SU-DHL-6 (cell line): ENCODE measurements at regions not wholly inside any gene's neighbourhood (a gene's known extent, or its start where the extent isn't known, plus 50 kb on each side); places are given as distances from the start of the nearest gene placed in this dataset.

ENCODE experiments used
- H2AFZ ChIP-seq: fragments of 200-600 bp; sonication (generic); 2 replicates; pipeline ENCODE4 v1.6.1; 2014; ENCODE audit warnings: low read depth, mild to moderate bottlenecking, moderate library complexity, mixed read lengths, antibody characterized with exemption, low read length; ENCODE audit not compliant: severe bottlenecking
- H3F3A ChIP-seq: fragments of 200-600 bp; shearing (Covaris generic); 2 replicates; pipeline ENCODE4 v1.6.0; 2016; ENCODE audit warnings: antibody characterized with exemption, mild to moderate bottlenecking; ENCODE audit not compliant: insufficient read depth
- H3K27ac ChIP-seq: fragments of 200-600 bp; sonication (generic); 2 replicates; pipeline ENCODE4 v1.5.1; 2016; ENCODE audit warnings: low read depth, mild to moderate bottlenecking, low read length, moderate library complexity, mixed read lengths
- H3K27me3 ChIP-seq: fragments of 200-600 bp; sonication (generic), shearing (Covaris generic); 2 replicates; pipeline ENCODE4 v1.6.0; 2014; ENCODE audit warnings: mild to moderate bottlenecking, low read length
- H3K36me3 ChIP-seq: fragments of 200-600 bp; sonication (generic); 2 replicates; pipeline ENCODE4 v1.6.1; 2014; ENCODE audit warnings: mild to moderate bottlenecking, low read length, mixed read lengths
- H3K4me2 ChIP-seq: fragments of 300-600, 200-600 bp; shearing (Covaris generic), sonication (generic); 2 replicates; pipeline ENCODE4 v1.6.0; 2014; ENCODE audit warnings: low read length, low read depth, mild to moderate bottlenecking; ENCODE audit not compliant: poor library complexity, severe bottlenecking
- H3K4me3 ChIP-seq: fragments of 200-600 bp; sonication (generic); 2 replicates; pipeline ENCODE4 v1.5.1; 2014; ENCODE audit warnings: antibody characterized with exemption, low read length, mild to moderate bottlenecking, mixed read lengths; ENCODE audit not compliant: insufficient read depth, poor library complexity, severe bottlenecking
- H3K79me2 ChIP-seq: fragments of 200-600 bp; sonication (generic); 2 replicates; pipeline ENCODE4 v1.6.1; 2014; ENCODE audit warnings: mild to moderate bottlenecking, low read length, moderate library complexity; ENCODE audit not compliant: insufficient read depth
- H3K9ac ChIP-seq: fragments of 200-600 bp; sonication (generic); 2 replicates; pipeline ENCODE4 v1.7.0; 2014; ENCODE audit warnings: mild to moderate bottlenecking, low read length
- H3K9me2 ChIP-seq: fragments of 200-600 bp; sonication (generic); replicated peaks from 2 replicates; pipeline ENCODE4 v1.6.1; 2014; ENCODE audit warnings: low read length; ENCODE audit not compliant: insufficient read depth
- H3K9me3 ChIP-seq: fragments of 200-600 bp; sonication (generic); 2 replicates; pipeline ENCODE4 v1.6.1; 2014; ENCODE audit warnings: low read length, mixed read lengths; ENCODE audit not compliant: insufficient read depth
- H4K20me1 ChIP-seq: fragments of 200-600 bp; sonication (generic); 2 replicates; pipeline ENCODE4 v1.6.1; 2014; ENCODE audit warnings: low read depth, mild to moderate bottlenecking, antibody characterized with exemption, low read length, moderate library complexity, mixed read lengths
- EZH2phosphoT487 ChIP-seq: fragments of 200-600 bp; sonication (generic), shearing (Covaris generic); conservative IDR thresholded peaks from 2 replicates; pipeline ENCODE4 v1.6.1; 2018; ENCODE audit warnings: mild to moderate bottlenecking, antibody characterized with exemption, low read length, moderate library complexity, mixed read lengths
- TF ChIP-seq, protein P1 (sequence below): fragments of 200-600 bp; sonication (generic); IDR thresholded peaks from one replicate; pipeline ENCODE4 v1.5.1; 2017; ENCODE audit warnings: antibody characterized with exemption, mild to moderate bottlenecking, low read length, moderate library complexity; ENCODE audit not compliant: insufficient read depth, poor library complexity, severe bottlenecking

DNA sequence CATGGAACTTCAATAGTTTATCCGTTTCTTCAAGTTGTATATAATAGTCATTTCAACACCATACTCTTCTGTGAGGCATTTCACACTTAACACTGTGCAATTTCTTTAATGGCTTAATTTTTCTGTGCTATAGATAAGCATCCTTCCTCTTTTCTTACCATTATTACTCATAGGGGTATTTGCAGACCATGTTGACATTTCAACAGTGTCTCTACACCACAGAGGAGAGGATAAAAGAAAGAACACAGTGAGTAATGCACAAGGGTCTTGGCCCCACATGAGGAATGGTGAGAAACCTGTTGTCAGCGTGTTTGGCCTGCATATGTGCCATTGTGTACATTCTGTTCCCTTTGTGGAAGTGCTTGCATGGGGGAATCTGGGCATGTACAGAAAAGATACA, 421.5 kb upstream of the MDGA2 start:
- H3K9ac ChIP-seq, result no peak overlapping the region
- no peaks in the 10 kb centered on the region for H3K36me3 ChIP-seq
- no peaks in the 10 kb centered on the region for H4K20me1 ChIP-seq
- H3K9me2 ChIP-seq, result no peaks in the 10 kb centered on the region
- no peak overlapping the region for H3K4me2 ChIP-seq
- TF ChIP-seq, protein P1, sequence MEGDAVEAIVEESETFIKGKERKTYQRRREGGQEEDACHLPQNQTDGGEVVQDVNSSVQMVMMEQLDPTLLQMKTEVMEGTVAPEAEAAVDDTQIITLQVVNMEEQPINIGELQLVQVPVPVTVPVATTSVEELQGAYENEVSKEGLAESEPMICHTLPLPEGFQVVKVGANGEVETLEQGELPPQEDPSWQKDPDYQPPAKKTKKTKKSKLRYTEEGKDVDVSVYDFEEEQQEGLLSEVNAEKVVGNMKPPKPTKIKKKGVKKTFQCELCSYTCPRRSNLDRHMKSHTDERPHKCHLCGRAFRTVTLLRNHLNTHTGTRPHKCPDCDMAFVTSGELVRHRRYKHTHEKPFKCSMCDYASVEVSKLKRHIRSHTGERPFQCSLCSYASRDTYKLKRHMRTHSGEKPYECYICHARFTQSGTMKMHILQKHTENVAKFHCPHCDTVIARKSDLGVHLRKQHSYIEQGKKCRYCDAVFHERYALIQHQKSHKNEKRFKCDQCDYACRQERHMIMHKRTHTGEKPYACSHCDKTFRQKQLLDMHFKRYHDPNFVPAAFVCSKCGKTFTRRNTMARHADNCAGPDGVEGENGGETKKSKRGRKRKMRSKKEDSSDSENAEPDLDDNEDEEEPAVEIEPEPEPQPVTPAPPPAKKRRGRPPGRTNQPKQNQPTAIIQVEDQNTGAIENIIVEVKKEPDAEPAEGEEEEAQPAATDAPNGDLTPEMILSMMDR, result no peak
- TF ChIP-seq EZH2phosphoT487, result no peak
- H3K4me3 ChIP-seq, result no peak overlapping the region
- H3K27me3 ChIP-seq, result no peaks in the 10 kb centered on the region
- H3K9me3 ChIP-seq, result no peaks in the 10 kb centered on the region; the same call in 1 of the 2 replicates
- no peaks in the 10 kb centered on the region for H3K79me2 ChIP-seq
- H3F3A ChIP-seq, result no peaks in the 10 kb centered on the region
- peak overlapping the region; percentile 64 for H2AFZ ChIP-seq
- no peak overlapping the region for H3K27ac ChIP-seq

DNA sequence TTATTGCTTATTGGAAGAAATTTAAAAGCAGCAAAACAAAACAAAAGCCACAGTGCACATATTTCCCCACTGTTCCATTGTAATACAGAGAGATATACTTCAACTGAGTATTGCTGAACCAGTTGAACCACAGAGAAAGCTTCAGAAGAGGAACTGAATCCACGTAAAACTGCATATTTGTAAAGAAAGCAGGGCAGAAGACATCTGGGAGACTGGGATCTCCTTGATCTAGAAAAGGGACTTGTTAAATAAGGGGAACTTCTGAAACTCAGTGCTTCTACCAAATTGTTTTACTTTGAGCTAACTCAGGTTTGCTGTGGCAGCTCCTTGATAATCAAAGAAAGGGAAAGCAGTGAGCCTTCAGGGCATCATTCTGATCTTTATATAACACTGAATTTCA, 411.1 kb upstream of the MDGA2 start:
- Histone ChIP-seq H3K79me2 (no peaks in the 10 kb centered on the region), H4K20me1 (no peaks in the 10 kb centered on the region), H3K4me2 (no peak overlapping the region), H3K4me3 (no peak overlapping the region), H3K27me3 (no peaks in the 10 kb centered on the region), H3K9me2 (no peaks in the 10 kb centered on the region), H2AFZ (peak overlapping the region; percentile 10), H3K9me3 (no peaks in the 10 kb centered on the region), H3K9ac (no peak overlapping the region), H3K36me3 (no peaks in the 10 kb centered on the region), H3K27ac (no peak overlapping the region), H3F3A (no peaks in the 10 kb centered on the region)
- TF ChIP-seq, protein P1, result no peak
- no peak for TF ChIP-seq EZH2phosphoT487

DNA sequence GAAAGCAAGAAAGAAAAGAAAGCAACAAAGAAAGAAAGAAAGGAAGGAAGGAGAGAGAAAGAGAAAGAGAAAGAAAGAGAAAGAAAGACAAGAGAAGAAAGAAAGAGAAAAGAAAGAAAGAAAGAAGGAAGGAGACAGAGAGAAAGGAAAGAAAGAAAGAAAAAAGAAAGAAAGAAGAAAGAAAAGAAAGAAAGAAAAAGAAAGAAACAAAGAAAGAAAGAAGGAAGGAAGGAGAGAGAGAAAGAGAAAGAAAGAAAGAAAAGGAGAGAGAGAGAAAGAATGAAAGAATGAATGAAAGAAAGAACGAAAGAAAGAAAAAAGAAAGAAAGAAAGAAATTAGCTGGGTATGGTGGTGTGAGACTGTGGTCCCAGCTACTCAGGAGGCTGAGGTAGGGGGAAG, 400.1 kb upstream of the MDGA2 start:
- no peaks in the 10 kb centered on the region for H3K36me3 ChIP-seq
- H2AFZ ChIP-seq, result peak overlapping the region; percentile 54
- TF ChIP-seq EZH2phosphoT487, result no peak
- TF ChIP-seq, protein P1, result no peak
- no peaks in the 10 kb centered on the region for H3K27me3 ChIP-seq
- no peak overlapping the region for H3K4me3 ChIP-seq
- no peaks in the 10 kb centered on the region for H3K9me2 ChIP-seq
- H3K4me2 ChIP-seq, result peak overlapping the region; percentile 30
- H3K9ac ChIP-seq, result no peak overlapping the region
- H3F3A ChIP-seq, result no peaks in the 10 kb centered on the region
- no peaks in the 10 kb centered on the region for H3K79me2 ChIP-seq
- no peaks in the 10 kb centered on the region for H3K9me3 ChIP-seq
- no peaks in the 10 kb centered on the region for H4K20me1 ChIP-seq
- H3K27ac ChIP-seq, result no peak overlapping the region
